LNCAP (cell line): ENCODE measurements at regions not wholly inside any gene's neighbourhood (a gene's known extent, or its start where the extent isn't known, plus 50 kb on each side); places are given as distances from the start of the nearest gene placed in this dataset.

Experiments
- TF ChIP-seq, protein P1 (sequence below): fragments of 450-650 bp; IDR thresholded peaks from 2 replicates; pipeline ENCODE4 v1.5.1; 2017; ENCODE audit warnings: mild to moderate bottlenecking

DNA sequence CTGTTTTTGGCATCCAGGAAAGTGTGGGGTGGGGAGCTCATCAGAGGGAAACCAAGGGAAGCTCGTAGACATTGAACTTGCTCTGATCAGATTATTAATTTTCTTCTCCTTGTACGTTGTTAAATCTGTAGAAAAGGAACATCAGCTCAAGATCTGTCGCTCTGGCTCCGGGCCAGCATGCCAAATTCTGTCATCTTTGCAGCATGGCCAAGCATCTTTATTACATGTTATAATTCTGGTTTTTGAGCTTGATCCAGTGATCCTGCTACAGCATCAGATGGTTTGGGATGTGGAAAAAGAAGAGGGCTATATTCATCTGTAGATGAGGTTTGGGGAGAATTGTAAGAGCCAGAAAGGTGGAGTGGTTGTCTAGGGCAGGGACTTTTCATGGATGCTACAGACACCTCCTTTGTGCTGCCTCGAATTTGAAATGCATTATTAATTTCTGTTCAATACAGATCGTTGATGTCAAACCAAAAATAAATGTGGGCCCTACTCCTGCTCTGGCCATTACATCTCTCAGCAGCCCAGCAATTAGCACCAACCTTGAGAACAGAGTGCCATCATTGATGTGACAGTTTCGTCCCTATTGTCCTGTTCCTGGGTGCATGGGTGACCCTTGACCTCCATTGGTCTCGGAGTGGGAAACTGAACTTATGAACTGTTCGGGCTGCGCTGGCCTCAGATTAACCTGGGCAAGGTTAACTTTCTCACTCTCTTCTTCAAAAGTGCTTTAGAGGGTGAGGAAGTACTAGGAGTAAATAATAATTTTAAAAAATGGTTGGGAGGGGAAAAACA lies 250.8 kb downstream of the SOX4 start:
- TF ChIP-seq, protein P1, sequence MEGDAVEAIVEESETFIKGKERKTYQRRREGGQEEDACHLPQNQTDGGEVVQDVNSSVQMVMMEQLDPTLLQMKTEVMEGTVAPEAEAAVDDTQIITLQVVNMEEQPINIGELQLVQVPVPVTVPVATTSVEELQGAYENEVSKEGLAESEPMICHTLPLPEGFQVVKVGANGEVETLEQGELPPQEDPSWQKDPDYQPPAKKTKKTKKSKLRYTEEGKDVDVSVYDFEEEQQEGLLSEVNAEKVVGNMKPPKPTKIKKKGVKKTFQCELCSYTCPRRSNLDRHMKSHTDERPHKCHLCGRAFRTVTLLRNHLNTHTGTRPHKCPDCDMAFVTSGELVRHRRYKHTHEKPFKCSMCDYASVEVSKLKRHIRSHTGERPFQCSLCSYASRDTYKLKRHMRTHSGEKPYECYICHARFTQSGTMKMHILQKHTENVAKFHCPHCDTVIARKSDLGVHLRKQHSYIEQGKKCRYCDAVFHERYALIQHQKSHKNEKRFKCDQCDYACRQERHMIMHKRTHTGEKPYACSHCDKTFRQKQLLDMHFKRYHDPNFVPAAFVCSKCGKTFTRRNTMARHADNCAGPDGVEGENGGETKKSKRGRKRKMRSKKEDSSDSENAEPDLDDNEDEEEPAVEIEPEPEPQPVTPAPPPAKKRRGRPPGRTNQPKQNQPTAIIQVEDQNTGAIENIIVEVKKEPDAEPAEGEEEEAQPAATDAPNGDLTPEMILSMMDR: no peak

DNA sequence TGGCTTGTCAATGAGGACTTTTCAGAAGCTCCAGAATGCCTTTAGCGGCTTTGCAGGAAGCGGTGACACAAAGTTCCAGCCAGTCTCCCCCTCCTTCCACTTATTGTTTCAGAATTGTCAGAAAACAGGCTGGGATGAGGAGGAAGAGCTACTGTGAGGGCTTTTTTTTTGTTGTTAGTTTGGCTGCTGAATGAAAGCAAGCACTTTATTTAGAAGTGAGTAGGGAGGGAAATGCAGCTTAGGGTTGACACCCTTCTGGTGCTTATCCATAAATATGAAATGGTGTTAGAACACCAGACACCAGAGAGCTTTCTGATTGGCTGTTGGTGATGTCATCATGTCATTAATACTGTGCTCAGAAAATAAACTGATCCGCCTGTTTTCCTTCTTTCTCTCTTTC lies 251.5 kb downstream of the SOX4 start:
- TF ChIP-seq, protein P1: no peak

DNA sequence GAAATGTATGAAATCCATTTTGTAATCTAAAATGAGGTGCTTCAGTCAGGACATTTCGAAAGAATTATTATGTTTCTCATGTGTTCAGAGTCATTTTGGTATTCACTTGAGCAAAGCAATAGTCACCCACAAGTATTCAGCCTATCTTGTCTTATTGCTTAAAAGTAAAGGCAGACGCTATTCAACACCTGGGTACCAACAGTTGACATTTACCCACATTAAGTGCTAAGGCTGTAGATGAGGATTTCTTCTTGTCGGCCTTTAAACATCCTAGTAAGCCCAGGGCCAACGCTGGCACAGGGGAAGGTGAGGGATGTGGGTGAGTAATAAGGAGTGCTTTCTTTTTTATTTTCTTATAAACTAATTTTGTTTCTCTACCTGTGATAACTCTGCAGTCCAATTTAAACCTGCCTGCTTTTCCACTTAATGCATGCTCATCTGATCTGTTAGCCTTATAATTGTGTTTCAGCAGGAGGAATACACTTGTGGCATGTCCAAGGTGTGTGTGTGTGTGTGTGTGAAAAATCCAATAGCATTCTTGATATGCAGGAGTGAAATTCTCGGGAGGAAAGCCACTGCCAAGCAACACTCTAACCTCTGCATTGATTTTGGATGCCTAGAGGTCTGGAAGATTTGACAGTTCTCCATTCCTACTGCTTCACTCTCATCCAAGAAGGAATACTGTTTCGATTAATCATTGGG lies 252.0 kb downstream of the SOX4 start:
- TF ChIP-seq, protein P1: no peak

DNA sequence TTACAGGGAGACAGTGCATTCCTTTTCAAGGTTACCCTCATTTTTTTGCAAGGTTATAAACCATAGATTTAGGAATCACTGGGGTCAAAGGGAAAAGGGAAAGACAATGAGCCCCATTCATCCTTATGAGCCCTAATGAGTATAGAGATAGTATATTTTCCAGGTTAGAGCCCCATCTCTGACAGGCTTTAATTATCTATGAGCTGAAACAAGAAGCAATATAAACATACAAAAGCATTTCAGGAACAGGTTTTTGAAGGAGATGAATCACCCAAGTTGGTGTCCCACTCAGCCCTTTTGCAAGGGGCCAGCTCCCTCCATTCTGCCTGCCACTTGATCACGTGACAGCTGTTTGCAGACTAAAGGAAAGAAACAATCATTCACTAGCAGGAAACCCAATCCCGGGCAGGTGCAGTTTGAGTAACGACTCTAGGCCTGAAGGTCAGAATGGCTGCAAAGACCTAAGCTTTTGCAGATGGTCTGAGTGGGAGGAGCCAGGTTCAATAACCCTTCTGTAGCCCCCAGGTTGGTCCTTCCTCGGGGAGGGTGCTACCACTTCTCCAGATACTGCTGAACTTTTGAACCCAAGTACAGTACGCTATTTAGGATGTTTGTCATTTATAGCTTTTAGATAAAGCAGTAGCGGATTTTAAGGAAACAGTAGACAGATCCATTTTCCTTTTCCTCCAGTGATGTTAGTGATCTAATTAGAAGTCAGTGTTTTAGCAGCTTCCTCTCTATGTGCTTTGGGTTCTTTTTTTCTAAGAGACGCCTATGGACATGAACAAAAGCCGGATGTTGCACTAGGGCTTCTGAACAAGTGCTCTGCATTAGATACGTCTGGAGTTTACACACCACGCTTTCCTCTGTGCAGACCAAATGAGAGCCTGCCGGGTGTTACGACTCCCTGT lies 253.2 kb downstream of the SOX4 start:
- TF ChIP-seq, protein P1: no peak

DNA sequence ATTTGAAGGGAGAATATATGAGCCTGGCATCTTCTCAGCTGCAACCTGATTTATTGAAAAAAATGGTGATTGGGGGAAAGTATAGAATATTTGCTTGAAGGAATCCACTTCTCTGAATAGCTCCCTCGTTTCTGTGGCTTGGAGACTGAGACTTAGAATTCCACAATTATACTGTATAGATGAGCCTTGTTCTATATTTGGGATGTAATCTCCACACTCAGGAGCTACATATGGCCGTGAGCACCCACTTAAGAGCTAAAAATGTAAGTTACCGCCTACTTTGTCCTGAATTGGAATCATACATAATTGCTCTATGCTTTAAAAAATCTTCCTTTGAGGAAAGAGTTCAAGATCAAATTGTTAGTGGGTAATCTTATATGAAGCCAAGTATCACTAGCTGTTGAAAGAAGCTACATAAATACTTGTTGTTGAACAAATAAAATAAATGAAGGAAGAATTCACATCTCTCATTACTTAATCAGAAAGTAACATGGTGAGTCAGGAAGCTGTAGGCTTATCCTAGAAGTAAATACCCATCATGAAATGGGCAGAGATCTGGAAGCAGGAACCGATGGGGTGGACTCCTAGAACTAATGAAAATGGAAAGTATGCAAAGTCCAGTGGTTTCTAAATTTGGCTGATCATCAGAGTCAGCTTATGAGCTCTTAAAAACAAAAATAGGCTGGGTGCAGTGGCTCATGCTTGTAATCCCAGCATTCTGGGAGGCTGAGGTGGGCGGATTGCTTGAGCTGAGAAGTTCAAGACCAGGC lies 254.3 kb downstream of the SOX4 start:
- TF ChIP-seq, protein P1: no peak

DNA sequence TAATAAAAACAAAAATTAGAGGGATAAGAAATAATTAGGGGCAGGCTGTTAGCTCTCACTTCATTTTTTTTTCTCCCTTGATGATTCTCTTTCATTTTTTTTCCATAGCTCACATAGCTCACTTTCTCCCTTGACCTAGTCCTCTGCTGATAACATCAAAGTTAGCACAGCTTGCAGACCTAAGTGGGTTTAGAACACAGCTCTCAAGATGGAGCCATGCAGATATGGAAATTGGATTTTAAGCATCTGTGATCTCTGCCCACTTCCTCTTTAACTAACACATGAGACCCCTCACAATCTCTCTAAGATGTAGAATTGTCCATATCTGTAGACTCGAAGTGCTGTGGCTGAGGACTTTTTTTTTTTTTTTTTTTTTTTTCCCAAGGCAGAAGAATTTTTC lies 257.1 kb downstream of the SOX4 start:
- TF ChIP-seq, protein P1: no peak
